GM23338 (cell line): ENCODE measurements at regions not wholly inside any gene's neighbourhood (a gene's known extent, or its start where the extent isn't known, plus 50 kb on each side); places are given as distances from the start of the nearest gene placed in this dataset.

Experiments used
- ATAC-seq: fragments of 200-7000 bp; cut with Tn5 transposase; 3 replicates; pipeline ENCODE4 v1.9.1; 2020
- DNase-seq: peaks from one replicate; pipeline ENCODE4 v3.0.0-alpha.2; 2015; ENCODE audit warnings: low spot score
- H2AFZ ChIP-seq: fragments of 200-600 bp; sonication (generic); 2 replicates; pipeline ENCODE4 v1.8.0; 2016; ENCODE audit warnings: antibody characterized with exemption, mild to moderate bottlenecking, moderate library complexity
- H3F3A ChIP-seq: fragments of 200-600 bp; sonication (generic); replicated peaks from 2 replicates; pipeline ENCODE4 v1.8.0; 2017; ENCODE audit warnings: antibody characterized with exemption, mixed run types, low read depth
- H3K27ac ChIP-seq: fragments of 200-600 bp; sonication (generic); 2 replicates; pipeline ENCODE4 v1.6.1; 2016; ENCODE audit warnings: low read depth
- H3K27me3 ChIP-seq: fragments of 200-600 bp; sonication (generic); 2 replicates; pipeline ENCODE4 v1.8.0; 2016; ENCODE audit warnings: mild to moderate bottlenecking, mixed run types, moderate library complexity; ENCODE audit not compliant: insufficient read depth
- H3K36me3 ChIP-seq: fragments of 200-600 bp; sonication (generic); 2 replicates; pipeline ENCODE4 v1.8.0; 2016; ENCODE audit warnings: mild to moderate bottlenecking; ENCODE audit not compliant: insufficient read depth
- H3K4me1 ChIP-seq: fragments of 200-600 bp; sonication (generic); 2 replicates; pipeline ENCODE4 v1.8.0; 2016; ENCODE audit warnings: mild to moderate bottlenecking, moderate library complexity; ENCODE audit not compliant: insufficient read depth
- H3K4me2 ChIP-seq: fragments of 200-600 bp; sonication (generic); 2 replicates; pipeline ENCODE4 v1.7.1; 2017; ENCODE audit warnings: mixed run types
- H3K4me3 ChIP-seq: fragments of 200-600 bp; sonication (generic); 2 replicates; pipeline ENCODE4 v1.6.1; 2016; ENCODE audit warnings: mixed run types
- H3K79me2 ChIP-seq: fragments of 200-600 bp; sonication (generic); replicated peaks from 2 replicates; pipeline ENCODE4 v1.8.0; 2017; ENCODE audit warnings: mild to moderate bottlenecking; ENCODE audit not compliant: insufficient read depth
- H3K9me2 ChIP-seq: fragments of 200-600 bp; sonication (generic); 2 replicates; pipeline ENCODE4 v1.8.0; 2017; ENCODE audit not compliant: insufficient read depth
- H4K20me1 ChIP-seq: fragments of 200-600 bp; sonication (generic); replicated peaks from 2 replicates; pipeline ENCODE4 v1.8.0; 2017; ENCODE audit warnings: mild to moderate bottlenecking; ENCODE audit not compliant: insufficient read depth
- H3K27ac Mint-ChIP-seq: 2 replicates; pipeline ENCODE4 v1.8.0; 2020; ENCODE audit warnings: inconsistent platforms, mild to moderate bottlenecking, moderate library complexity, mixed read lengths
- H3K27me3 Mint-ChIP-seq: 3 replicates; pipeline ENCODE4 v1.8.0; 2022; ENCODE audit warnings: low read depth, mild to moderate bottlenecking, moderate library complexity, mixed read lengths, inconsistent platforms; ENCODE audit not compliant: insufficient read depth, poor library complexity
- H3K36me3 Mint-ChIP-seq: 3 replicates; pipeline ENCODE4 v1.8.0; 2021; ENCODE audit warnings: low read depth, mild to moderate bottlenecking, inconsistent platforms, moderate library complexity, mixed read lengths
- H3K4me1 Mint-ChIP-seq: 3 replicates; pipeline ENCODE4 v1.8.0; 2020; ENCODE audit warnings: mild to moderate bottlenecking, inconsistent platforms, mixed read lengths
- H3K4me3 Mint-ChIP-seq: 3 replicates; pipeline ENCODE4 v1.8.0; 2021; ENCODE audit warnings: moderate library complexity, mild to moderate bottlenecking, inconsistent platforms, mixed read lengths
- H3K9me3 Mint-ChIP-seq: 3 replicates; pipeline ENCODE4 v1.8.0; 2020; ENCODE audit warnings: moderate library complexity, mild to moderate bottlenecking, inconsistent platforms, mixed read lengths
- CREB1 ChIP-seq: fragments of 250-450 bp; sonication (Bioruptor Pico); IDR thresholded peaks from 2 replicates; pipeline ENCODE4 v1.5.0; 2020; ENCODE audit warnings: low read depth, mild to moderate bottlenecking, moderate library complexity
- CTCF ChIP-seq, 2 experiments: fragments of 200-600 bp in 1 of 2; sonication (generic) in 1 of 2; conservative IDR thresholded peaks; 2 replicates each; pipeline versions ENCODE4 v1.5.1 to v1.6.1; 2016 to 2017; ENCODE audit warnings: antibody characterized with exemption in 2 of 2, low read depth in 2 of 2, mild to moderate bottlenecking in 2 of 2, moderate library complexity in 1 of 2
- JUNB ChIP-seq: IDR thresholded peaks from one replicate; pipeline ENCODE4 v1.6.1; 2016; ENCODE audit warnings: antibody characterized with exemption; ENCODE audit not compliant: unreplicated experiment
- POLR2AphosphoS5 ChIP-seq: IDR thresholded peaks from 2 replicates; pipeline ENCODE4 v1.6.1; 2016; ENCODE audit warnings: antibody characterized with exemption, low read depth
- STAT1 ChIP-seq: IDR thresholded peaks from one replicate; pipeline ENCODE4 v1.6.1; 2016; ENCODE audit warnings: antibody characterized with exemption; ENCODE audit not compliant: unreplicated experiment
- ZNF331 ChIP-seq: fragments of 250-450 bp; sonication (Bioruptor Pico); IDR thresholded peaks from 2 replicates; pipeline ENCODE4 v1.5.0; 2020; ENCODE audit warnings: low read depth, mild to moderate bottlenecking, moderate library complexity
- ZNF462 ChIP-seq: fragments of 250-450 bp; sonication (Bioruptor Pico); IDR thresholded peaks from 2 replicates; pipeline ENCODE4 v1.5.0; 2020; ENCODE audit warnings: mild to moderate bottlenecking, moderate library complexity

- no peaks in the 10 kb centered on the region for H3F3A ChIP-seq
- H3K9me3 Mint-ChIP-seq: no peaks in the 10 kb centered on the region
- H3K27ac Mint-ChIP-seq: 0 out of 2 replicates have a peak overlapping the region, but pooled peaks have one; percentile 31
- no peak overlapping the region for H3K4me3 Mint-ChIP-seq
- H3K27me3 Mint-ChIP-seq: peaks cover 1% of the 10 kb centered on the region
- H3K27me3 ChIP-seq: no peaks in the 10 kb centered on the region
- no peak overlapping the region for H3K4me3 ChIP-seq
- ATAC-seq (no peak), DNase-seq (no peak)
- no peaks in the 10 kb centered on the region for H3K36me3 ChIP-seq
- no peaks in the 10 kb centered on the region for H3K9me2 ChIP-seq
- H4K20me1 ChIP-seq: no peaks in the 10 kb centered on the region
- no peak overlapping the region; the same call in 1 of the 2 replicates for H3K27ac ChIP-seq
- H3K79me2 ChIP-seq: no peaks in the 10 kb centered on the region
- H3K4me1 ChIP-seq: peaks cover 11% of the 10 kb centered on the region; the same call in 1 of the 2 replicates
- TF ChIP-seq STAT1 (no peak), POLR2AphosphoS5 (no peak), CTCF (conservative IDR thresholded peaks at IDR 0.05; ENCODE audit: low read depth in 2 of 2) (no peak), ZNF331 (CRISPR knock-in tag) (no peak), JUNB (no peak), CREB1 (CRISPR knock-in tag) (no peak), ZNF462 (CRISPR knock-in tag) (no peak)
- no peaks in the 10 kb centered on the region for H3K36me3 Mint-ChIP-seq
- H3K4me1 Mint-ChIP-seq: peaks cover 19% of the 10 kb centered on the region; the same call in 2 of the 3 replicates
- no peak overlapping the region for H2AFZ ChIP-seq
- peak overlapping the region; percentile 21; the same call in 1 of the 2 replicates for H3K4me2 ChIP-seq
Measured at GRCh38 chr1:190936337-190936736, 458.7 kb upstream of the BRINP3 start.
